ENCODE measurements at regions not wholly inside any gene's neighbourhood (a gene's known extent, or its start where the extent isn't known, plus 50 kb on each side); places are given as distances from the start of the nearest gene placed in this dataset.
"Not testable (repeated sequence)": the region's sequence is repeated elsewhere in the genome, so short reads cannot be mapped to it uniquely, and the experiment has no call there.

- not testable (repeated sequence) for TF ChIP-seq BCL11A, JUND (IDR thresholded peaks at IDR 0.05; ENCODE audit: low read depth, low read length)
Measured at GRCh38 chr5:86289786-86290185, 328.0 kb upstream of the COX7C start.
